HG03439 (cell line): ENCODE measurements at regions not wholly inside any gene's neighbourhood (a gene's known extent, or its start where the extent isn't known, plus 50 kb on each side); places are given as distances from the start of the nearest gene placed in this dataset.
A peak's percentile ranks its signal among the peaks of the same experiment; 100 is the strongest.
"Not testable (repeated sequence)": the region's sequence is repeated elsewhere in the genome, so short reads cannot be mapped to it uniquely, and the experiment has no call there.

Experiments used
- ATAC-seq: cut with Tn5 transposase; IDR thresholded peaks from one replicate; pipeline ENCODE4 v1.9.1; 2021; ENCODE audit warnings: mild to moderate bottlenecking, moderate library complexity; ENCODE audit not compliant: unreplicated experiment

DNA sequence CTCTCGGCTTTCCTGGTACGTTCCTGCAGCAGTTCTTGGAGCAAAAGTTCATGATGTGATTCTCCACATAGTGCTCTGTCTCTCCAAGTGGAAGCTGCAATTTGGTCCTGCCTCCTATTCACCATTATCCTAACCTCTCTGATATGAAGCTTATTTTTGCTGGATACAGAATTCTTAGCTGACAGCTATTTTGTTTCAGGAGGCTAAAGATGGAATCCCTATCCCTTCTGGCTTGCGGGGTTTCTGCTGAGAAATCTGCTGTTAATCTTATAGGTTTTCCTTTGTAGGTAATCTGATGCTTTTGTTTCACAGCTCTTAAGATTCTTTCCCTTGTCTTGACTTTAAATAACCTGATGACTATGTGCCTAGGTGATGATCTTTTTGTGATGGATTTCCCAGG is 181.6 kb upstream of the VLDLR start:
- no peak for ATAC-seq

DNA sequence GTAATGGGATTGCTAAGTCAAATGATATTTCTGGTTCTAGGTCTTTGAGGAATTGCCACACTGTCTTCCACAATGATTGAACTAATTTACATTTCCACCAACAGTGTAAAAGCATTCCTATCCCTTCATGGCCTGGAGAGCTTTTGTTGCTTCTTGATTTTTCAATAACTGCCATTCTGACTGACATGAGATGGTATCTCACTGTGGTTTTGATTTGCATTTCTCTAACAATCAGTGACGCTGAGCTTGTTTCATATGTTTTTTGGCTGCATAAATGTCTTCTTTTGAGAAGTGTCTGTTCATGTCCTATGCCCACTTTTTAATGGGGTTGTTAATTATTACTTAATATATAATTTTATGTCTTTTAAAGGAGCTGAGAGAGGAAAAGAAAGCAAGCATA is 177.7 kb upstream of the VLDLR start:
- not testable (repeated sequence) for ATAC-seq

DNA sequence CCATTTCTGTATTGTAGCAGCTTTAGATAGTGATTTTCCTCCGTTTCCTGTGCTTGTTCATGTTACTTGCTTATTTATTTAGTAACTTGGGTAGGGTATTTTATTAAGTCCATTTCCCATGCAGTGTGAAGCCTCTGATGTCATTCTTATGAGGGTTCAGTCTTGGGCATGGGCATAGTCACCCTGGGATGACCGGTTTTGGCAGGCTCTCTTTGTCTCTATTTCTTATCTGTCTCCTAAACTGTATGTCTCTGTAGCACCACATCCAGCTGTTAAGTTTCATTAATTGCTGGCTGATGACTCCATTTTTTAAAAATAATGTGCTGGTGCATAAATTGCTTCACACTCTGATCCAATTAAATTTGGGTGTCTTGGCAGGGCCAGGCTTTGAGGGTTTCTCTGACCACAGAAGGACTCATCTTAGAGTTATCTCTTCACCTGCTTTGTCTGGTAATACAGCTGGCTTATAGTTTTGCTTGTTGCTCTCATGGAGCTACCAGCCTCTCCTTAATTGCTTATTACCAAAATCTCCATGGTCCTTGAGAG is 173.3 kb upstream of the VLDLR start:
- ATAC-seq: no peak

DNA sequence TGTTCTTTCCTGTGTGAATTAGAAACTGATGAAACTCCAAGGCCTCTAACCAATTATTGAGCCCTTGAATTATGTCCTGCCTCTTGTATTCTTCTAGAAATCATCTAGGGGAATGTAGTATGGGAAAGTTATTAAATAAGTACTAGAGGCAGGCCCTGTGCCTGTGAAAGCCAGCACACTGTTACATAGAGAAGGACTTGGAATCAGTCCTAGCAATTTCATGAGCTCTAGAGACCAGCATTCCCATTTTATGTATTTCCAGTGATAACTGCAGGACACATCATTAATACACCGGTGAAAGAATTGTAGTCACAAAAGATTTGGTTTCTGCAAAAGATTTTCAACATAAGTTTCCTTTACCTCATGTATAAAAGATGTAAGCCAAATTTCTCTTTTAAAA is 168.5 kb upstream of the VLDLR start:
- no peak for ATAC-seq

DNA sequence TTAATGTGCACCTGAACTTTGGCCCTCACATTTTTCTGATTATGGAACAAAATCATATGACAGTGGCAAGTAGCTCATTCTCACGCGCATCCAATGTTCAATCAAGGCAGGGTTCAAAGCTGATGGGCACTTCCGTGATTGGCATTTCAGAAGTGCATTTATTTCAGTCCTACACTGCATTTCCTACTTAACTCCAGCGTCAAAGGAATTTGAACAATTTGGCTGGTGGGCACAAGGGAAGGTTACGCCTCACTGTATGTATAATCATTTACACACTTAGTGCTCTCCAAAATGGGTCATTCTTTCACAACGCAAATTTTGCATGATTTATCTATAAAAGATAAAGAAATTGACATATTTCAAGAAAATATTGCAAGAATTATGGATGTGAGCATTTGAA is 167.9 kb upstream of the VLDLR start:
- no peak for ATAC-seq

DNA sequence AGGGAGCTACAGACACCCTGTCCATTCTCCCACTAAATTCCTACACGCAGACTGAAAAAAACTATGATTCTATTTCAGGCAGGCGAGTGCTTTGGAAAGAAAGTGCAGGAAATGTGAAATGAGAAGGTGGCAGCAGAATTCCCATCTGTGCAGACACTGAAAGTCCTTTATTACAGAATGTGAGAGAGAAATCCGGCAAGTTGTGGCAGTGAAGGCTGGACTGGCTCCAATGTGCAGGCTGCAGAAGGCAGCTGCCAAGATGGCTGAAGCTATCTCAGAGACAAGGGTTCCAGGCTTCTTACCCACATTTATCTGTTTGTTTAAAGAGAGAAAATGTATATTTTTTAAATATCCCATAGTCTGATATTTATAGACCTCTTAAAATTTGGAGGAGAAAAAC is 161.8 kb upstream of the VLDLR start:
- no peak for ATAC-seq

DNA sequence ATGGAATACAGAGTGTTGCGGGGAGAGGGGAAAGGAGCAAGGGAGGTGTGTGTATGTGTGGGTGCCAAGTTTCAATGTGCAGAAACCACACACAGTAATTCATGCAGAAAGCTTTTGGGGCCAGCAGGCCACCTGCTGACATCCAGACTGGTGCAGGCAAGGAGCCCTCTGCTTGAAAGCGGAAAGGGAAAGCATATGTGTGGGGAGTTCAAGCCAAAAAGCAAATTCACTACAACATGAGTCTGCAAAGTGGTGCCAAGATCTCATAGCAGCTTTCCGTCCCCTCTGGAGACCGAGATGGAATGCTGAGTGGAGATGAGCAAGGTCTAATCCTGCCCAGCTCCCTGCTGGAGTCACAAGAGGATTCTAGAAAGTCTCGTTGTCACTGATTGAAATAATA is 159.7 kb upstream of the VLDLR start:
- no peak for ATAC-seq

DNA sequence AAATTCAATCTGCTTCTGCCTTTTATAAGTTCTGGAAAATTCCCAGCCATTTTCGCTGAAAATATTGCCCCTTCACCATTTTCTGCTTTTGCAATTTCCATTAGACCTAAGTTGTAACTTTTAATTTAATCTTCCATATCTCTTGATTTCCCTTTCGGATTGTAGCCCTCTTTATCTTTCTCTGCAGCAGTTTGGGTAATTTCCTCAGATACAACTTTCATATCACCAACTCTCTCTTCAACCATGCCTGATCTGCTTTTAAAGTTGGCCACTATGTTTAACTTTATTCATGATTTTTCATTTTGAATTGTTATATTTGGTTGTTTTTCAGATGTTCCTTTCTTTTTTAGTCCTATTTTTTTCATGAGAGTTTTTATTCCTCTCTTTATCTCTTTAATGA is 157.0 kb upstream of the VLDLR start:
- ATAC-seq: no peak

DNA sequence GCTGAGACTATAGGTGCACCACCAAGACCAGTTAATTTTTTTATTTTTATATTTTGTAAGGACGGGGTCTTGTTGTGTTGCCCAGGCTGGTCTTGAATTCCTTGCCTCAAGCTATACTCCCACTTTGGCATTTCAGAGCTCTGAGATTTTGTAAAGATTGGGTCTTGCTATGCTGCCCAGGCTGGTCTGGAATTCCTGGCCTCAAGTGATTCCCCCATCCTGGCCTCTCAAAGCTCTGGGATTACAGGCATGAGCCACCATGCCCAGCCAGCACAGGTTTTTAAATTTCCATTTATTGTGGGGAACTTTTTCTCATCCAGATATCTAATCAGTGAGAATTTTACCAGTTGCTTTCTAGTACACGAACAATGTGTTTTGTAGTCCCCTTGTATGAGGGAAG is 156.1 kb upstream of the VLDLR start:
- no peak for ATAC-seq

DNA sequence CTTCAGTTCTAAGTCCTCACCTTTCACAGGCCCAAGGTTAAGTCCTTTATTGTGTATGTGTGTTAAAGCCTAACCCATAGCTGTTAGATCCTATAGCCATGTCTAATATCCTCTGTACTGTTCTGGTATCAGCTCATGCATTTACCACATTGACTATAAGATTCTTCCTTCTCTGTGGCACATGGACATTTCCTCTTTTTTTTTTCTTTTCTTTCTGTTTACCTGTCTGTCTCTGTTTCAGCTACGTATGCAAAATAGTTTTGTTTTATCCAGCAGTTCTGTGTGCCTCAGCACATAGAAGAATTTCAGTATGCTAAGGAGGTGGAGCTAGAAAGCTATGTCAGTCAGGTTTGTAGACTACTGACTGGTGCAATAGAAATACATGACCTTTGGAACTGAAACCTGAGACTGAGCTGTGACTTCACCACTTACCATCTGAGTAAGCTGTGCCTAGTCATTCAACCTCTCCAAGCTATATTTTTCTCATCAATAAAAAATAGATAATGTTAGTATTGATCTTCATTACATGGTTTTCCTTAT is 155.6 kb upstream of the VLDLR start:
- peak; percentile 99 for ATAC-seq

DNA sequence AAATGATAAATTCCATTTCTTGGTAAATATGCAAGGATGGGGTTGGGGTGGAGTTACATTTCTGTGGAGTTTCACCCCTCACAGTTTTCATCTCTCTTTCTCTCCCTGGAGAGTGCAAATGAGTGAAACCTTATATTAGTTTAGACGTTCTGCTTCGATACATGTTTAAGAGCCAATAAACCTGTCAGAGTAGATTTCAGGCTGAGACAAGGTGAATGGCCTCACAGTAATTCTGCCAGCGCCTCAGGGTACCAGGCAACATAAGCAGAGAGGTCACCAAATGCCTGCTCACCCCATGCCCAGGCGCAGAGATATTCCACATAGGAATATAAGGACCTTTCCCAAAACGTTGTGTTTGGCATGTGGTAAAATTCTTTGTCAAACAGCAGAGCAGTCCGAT is 154.9 kb upstream of the VLDLR start:
- ATAC-seq: no peak

DNA sequence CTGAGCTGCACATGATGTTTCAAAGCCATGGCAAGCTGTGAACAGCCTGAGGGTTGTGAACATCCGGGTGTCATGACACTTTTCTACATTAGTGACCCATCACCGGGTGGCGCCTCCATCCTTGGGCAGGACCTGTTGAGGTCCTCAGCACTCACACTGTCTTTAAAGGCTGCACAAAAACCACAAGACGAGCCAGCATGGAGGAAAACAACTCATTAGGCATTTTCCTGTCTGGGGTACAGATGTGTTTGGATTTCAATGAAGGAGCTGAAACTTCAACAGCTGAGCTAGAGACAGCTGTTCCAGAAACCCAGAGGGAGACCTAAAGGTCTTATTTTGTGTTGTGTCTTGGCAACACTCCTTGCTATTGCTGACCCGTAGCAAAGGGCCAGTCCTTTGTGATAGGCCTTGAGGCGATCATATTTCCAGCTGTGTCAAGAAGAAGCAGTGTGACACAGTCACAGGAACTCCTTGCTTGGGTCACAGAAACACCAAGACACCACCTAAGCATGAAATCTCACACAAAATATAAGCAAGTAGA is 151.8 kb upstream of the VLDLR start:
- ATAC-seq: no peak

DNA sequence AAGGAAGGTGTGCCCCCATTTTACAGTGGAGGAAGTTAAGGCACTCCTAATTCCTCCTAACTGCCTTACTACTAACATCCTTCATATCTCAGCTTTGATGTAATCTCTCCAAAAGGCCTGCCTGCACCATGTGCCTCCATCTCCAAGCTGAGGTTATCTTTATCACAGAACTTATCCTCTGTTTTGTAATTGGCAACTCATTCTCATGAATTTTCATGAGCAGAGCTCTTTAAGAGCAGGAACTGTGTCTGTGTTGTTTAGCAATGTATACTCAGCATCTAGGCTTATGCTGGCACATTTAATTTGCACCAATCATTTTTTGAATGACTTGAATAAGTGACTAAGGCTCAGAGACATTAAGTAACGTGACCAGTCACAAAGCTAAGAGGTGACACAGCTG is 147.9 kb upstream of the VLDLR start:
- ATAC-seq: no peak

DNA sequence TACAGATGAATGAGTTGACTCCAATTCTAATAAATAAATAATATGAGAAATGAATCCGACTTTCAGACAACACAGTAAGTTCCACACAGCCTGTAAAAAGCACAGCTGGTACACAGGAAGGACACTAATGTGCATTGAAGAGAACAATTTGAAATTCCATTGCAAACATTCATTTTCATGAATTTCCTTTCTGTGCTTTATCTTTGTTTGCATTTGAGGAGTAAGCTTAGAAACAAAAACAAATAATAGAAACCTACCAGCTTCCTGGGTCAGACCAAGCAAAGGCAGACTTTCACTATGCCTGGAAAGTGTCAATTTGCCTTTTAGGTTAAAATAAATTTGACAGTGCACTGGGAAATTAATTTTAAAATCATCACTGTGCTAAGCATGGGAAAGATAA is 143.8 kb upstream of the VLDLR start:
- ATAC-seq: no peak

DNA sequence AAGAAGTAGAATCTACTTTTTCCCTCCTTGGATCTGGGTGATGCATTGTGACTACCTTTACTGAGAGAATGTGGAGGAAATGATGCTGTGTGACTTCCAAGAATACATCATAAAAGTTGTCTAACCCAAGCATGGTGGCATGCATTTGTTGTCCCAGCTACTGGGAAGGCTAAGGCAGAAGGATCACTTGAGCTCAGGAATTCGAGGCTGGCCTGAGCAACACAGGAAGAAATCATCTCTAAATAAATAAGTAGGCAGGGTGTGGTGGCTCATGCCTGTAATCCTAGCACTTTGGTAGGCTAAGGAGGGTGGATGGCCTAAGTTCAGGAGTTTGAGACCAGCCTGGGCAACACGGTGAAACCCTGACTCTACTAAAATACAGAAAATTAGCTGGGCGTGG is 143.2 kb upstream of the VLDLR start:
- ATAC-seq: no peak

DNA sequence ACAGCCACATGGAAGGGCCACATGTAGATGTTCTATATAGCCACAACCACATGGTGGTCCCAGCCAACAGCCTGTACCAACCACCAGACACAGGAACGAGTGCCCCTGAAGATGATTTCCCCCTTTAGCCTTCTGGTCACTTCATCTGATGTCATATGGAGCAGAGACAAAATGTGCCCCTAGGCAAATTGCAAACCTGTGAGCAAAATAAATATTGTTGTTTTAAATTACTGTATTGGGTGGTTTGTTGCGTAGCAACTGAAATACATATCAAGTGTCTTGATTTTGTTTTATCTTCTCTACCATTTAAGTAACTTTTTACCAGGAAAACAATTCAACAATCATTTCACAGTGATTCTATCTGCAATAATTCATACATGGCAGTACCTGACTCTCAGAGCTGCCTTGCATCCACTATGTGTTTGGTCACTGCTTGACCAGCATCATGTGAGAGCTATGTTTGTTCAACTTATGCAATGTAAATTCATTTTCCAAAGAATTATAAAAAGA is 142.5 kb upstream of the VLDLR start:
- ATAC-seq: no peak

DNA sequence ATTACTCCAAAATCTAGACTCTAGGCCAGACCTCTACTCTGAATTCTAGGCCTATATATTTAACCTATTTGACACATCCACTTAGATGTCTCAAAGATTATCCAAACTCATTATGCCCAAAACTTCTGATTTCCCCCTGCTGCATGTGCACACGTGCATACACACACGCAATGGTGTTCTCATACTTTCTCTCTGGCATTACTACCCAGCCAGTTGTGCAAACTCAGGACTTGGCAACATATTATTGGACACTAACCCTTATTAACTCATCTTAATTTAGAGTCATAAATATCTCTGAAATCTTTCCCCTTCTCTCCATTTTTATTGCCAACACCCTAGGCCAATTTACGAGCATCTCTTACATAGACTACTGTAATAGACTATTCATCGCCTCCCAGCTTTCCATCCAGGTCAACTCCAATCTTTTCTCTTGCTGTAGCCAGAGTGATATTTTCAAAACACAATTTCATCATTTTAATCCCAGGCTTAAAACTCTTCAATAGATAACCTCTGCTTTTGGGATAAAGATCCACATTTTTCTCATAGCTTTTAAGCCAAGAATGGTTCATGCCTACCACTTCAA is 141.2 kb upstream of the VLDLR start:
- no peak for ATAC-seq

DNA sequence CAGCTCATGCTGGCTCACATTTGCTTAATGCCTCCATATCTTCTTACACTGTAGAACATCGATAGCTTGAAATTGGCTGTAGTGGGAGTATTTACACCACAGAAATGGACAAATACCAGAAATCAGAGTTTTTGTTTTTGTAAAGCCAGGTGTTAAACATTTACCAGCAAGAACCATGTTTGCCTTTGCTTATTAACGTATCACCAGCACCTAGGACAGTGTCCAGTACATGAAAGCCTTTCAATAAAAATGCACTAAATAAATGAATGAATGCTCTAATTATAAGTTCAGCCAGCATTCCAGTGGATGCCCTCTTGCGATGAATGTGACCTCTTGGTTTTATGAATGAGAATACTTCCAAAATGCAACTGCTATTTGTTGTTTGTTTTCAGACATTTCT is 140.4 kb upstream of the VLDLR start:
- no peak for ATAC-seq

DNA sequence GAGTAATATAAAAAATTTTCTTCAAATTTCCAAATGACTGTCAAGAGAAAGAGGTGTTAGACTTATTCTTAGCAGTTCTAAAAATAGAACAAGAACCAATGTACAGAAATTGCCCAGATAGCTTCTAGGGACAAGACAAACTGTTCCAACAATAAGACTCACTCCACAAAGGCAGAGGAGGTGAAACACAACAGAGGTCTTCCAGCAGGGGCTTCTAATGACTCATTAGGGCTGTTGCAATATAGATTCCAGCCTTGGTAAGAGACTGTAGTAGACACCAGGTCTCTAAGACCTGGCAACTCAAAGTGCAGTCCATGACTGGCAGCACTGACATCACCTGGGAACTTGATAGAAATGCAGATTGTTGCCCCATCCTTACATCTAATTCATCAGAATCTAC is 134.6 kb upstream of the VLDLR start:
- no peak for ATAC-seq

DNA sequence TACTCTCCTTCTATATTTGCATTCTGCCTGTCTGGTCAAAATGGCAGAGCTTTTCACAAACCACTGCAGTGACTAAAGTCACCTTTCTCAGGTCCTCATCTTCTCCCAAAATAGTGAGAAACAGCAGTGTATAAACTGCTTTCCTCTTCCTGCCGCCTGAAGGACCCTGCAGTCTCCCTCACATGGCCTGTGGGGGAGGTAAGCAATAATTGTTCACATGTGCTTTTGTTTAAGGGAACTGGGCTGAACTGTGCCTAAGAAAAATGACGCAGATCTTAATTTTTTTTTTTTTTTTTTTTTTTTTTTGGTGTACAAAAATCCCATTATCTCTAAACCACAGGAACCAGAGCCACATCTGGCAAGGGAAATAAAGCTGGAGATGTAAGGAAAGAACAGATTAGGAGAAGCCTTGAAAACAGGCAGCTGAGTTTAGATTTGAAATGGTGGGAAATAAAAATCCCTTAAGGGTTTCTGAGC is 131.7 kb upstream of the VLDLR start:
- no peak for ATAC-seq

DNA sequence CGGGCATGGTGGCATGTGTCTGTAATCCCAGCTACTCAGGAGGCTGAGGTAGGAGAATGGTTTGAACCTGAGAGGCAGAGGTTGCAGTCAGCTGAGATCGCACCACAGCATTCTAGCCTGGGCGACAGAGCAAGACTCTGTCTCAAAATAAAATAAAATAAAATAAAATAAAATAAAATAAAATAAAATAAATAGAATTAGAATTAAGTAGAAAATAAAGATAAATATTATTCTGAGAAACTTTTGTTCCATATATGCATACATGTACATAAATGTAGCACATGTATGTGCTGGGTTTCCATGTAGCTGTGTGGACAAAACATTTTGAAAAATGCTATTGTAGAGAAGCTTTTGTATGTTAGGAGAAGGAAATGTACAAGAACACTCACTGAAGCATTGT is 129.4 kb upstream of the VLDLR start:
- no peak for ATAC-seq

DNA sequence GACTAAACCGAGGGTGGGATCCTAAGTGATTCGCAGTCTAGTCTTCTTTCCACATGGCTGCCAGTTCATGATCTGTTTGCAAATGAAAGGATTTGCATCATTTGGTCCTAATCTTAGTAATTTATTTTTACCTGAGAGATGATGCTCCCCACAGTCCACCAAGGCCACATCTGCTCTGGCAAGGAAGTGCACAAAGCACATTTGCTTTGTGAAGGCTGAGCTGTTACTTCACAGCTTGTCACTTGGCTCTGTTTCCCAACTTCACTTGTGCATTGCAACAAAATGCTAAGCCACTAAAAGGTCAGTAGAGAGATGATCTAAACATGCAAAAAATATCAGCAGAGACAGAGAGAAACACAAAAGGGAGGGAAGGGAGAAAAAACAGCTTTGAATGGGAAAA is 128.5 kb upstream of the VLDLR start:
- no peak for ATAC-seq

DNA sequence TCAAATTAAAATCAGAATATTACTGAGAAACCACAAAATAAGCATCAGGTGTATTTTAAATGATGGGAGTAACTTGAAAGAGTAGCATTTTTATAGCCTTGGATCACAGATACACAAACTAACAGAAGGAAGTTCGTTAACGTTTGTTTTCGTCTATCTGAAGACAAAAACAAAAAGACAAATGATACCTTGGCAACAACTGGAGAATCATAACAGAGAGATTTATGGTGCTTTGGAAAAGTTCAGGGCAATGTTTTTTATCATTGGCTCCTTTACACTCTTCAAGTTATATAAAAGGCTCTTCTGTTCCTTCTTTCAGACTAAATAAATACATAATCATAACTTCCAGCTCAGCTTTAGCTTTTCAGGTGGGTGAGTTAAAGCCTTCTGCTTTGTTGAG is 128.1 kb upstream of the VLDLR start:
- ATAC-seq: no peak
